ENCODE measurements at regions not wholly inside any gene's neighbourhood (a gene's known extent, or its start where the extent isn't known, plus 50 kb on each side); places are given as distances from the start of the nearest gene placed in this dataset.

DNA sequence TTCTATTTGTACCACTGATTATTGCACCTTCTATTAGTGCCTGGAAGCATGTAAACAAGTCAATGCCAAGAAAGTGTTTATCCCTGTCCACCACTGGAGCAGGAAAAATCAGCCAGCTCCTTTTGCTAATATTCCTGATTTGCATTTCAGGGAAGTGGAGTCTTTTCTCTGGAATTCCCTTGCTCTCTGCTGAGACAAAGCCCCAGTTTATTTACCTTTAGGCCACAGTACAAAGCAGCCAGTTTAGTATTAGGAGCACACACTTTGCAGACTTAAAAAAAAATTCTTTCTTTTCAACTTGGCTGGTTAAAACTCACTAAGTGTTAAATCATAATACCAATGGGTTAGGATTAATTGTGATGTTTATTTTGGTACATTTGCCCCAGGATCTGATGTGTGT lies 631.1 kb downstream of the PKHD1 start:
- Mint-ChIP-seq H3K27ac (no peak overlapping the region), H3K4me1 (no peaks in the 10 kb centered on the region), H3K27me3 (no peaks in the 10 kb centered on the region), H3K9me3 (ENCODE audit: insufficient read depth) (no peaks in the 10 kb centered on the region), H3K4me3 (no peak overlapping the region)
- Histone ChIP-seq H3K4me1 (ENCODE audit: control insufficient read depth in 2 of 2, insufficient read depth in 2 of 2, low read length in 2 of 2) (no peaks in the 10 kb centered on the region), H4K20me1 (ENCODE audit: control insufficient read depth, insufficient read depth, low read length, poor library complexity, severe bottlenecking) (no peaks in the 10 kb centered on the region), H3K79me2 (ENCODE audit: control insufficient read depth, insufficient read depth, low read length) (no peaks in the 10 kb centered on the region), H3K27me3 (replicated peaks in 1 of 4; ENCODE audit: control extremely low read depth in 1 of 4, control insufficient read depth in 3 of 4, insufficient read depth in 4 of 4, low read length in 3 of 4) (no peaks in the 10 kb centered on the region), H3K9me3 (ENCODE audit: control extremely low read depth in 1 of 3, control insufficient read depth in 2 of 3, insufficient read depth in 1 of 3, low read length in 2 of 3) (no peaks in the 10 kb centered on the region), H3K36me3 (replicated peaks in 1 of 2; ENCODE audit: control extremely low read depth in 1 of 2, control insufficient read depth in 1 of 2, extremely low read depth in 1 of 2, insufficient read depth in 2 of 2, low read length in 1 of 2) (no peaks in the 10 kb centered on the region), H3K4me3 (ENCODE audit: control extremely low read depth in 1 of 5, extremely low read depth in 1 of 5, insufficient read depth in 1 of 5, low read depth in 2 of 5, low read length in 4 of 5) (no peak overlapping the region), H3K4me2 (replicated peaks; ENCODE audit: low read depth, low read length, poor library complexity, severe bottlenecking) (no peak overlapping the region), H3K27ac (ENCODE audit: low read length in 2 of 2) (no peak overlapping the region), H2AFZ (ENCODE audit: insufficient read depth, low read depth, low read length, poor library complexity, severe bottlenecking) (no peak overlapping the region), H3K9ac (ENCODE audit: low read length) (no peak overlapping the region)
- ChIA-PET POLR2A (no interaction called here), CTCF (no interaction called here)
- TF ChIP-seq, protein P1, sequence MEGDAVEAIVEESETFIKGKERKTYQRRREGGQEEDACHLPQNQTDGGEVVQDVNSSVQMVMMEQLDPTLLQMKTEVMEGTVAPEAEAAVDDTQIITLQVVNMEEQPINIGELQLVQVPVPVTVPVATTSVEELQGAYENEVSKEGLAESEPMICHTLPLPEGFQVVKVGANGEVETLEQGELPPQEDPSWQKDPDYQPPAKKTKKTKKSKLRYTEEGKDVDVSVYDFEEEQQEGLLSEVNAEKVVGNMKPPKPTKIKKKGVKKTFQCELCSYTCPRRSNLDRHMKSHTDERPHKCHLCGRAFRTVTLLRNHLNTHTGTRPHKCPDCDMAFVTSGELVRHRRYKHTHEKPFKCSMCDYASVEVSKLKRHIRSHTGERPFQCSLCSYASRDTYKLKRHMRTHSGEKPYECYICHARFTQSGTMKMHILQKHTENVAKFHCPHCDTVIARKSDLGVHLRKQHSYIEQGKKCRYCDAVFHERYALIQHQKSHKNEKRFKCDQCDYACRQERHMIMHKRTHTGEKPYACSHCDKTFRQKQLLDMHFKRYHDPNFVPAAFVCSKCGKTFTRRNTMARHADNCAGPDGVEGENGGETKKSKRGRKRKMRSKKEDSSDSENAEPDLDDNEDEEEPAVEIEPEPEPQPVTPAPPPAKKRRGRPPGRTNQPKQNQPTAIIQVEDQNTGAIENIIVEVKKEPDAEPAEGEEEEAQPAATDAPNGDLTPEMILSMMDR (IDR thresholded peaks at IDR 0.05): no peak
- no peak for TF ChIP-seq EZH2 (IDR thresholded peaks at IDR 0.05; ENCODE audit: borderline replicate concordance, insufficient read depth, low read depth, low read length, poor library complexity, severe bottlenecking)
- DNase-seq (no peak), ATAC-seq (ENCODE audit: low read depth) (no peak)
- intact Hi-C loops (cut with micrococcal nuclease): no loop called here

DNA sequence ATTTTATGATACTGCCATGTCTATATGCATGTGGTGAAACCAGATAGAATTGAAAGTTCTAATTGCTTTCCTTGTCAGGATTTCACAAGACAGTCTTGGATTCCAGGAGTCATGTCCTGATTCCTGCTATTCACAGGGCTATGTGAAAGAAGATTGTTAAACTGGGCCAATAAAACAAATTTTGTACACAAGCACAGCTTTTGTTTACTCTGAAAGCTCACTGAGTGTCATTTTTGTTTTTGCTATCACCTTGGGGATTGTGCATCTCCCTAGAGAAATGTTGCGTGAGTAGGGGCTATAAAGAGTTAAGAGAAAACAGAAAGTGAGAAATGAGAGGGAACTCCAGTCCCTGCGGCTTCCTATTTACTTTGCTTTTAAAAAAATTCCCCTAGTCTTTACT lies 627.5 kb downstream of the PKHD1 start:
- no CpG with 5 or more reads among the region's 2 CpGs for WGBS (ENCODE audit: insufficient coverage)
- H4K20me1 ChIP-seq (ENCODE audit: control insufficient read depth, insufficient read depth, low read length, poor library complexity, severe bottlenecking): no peaks in the 10 kb centered on the region
- H3K4me1 ChIP-seq (ENCODE audit: control insufficient read depth in 2 of 2, insufficient read depth in 2 of 2, low read length in 2 of 2): no peaks in the 10 kb centered on the region
- H3K4me3 ChIP-seq (ENCODE audit: control extremely low read depth in 1 of 5, extremely low read depth in 1 of 5, insufficient read depth in 1 of 5, low read depth in 2 of 5, low read length in 4 of 5): no peak overlapping the region
- H3K27ac ChIP-seq (ENCODE audit: low read length in 2 of 2): no peak overlapping the region
- ATAC-seq (ENCODE audit: low read depth): no peak
- ChIA-PET CTCF (no interaction called here), POLR2A (no interaction called here)
- H3K4me2 ChIP-seq (replicated peaks; ENCODE audit: low read depth, low read length, poor library complexity, severe bottlenecking): no peak overlapping the region
- H3K9me3 ChIP-seq (ENCODE audit: control extremely low read depth in 1 of 3, control insufficient read depth in 2 of 3, insufficient read depth in 1 of 3, low read length in 2 of 3): no peaks in the 10 kb centered on the region
- DNase-seq: no peak
- no peak overlapping the region for H2AFZ ChIP-seq (ENCODE audit: insufficient read depth, low read depth, low read length, poor library complexity, severe bottlenecking)
- intact Hi-C loops (cut with micrococcal nuclease): no loop called here
- Mint-ChIP-seq H3K27me3 (no peaks in the 10 kb centered on the region), H3K27ac (no peak overlapping the region), H3K9me3 (ENCODE audit: insufficient read depth) (no peaks in the 10 kb centered on the region), H3K4me3 (no peak overlapping the region), H3K4me1 (no peaks in the 10 kb centered on the region)
- no peaks in the 10 kb centered on the region for H3K36me3 ChIP-seq (replicated peaks in 1 of 2; ENCODE audit: control extremely low read depth in 1 of 2, control insufficient read depth in 1 of 2, extremely low read depth in 1 of 2, insufficient read depth in 2 of 2, low read length in 1 of 2)
- no peak overlapping the region for H3K9ac ChIP-seq (ENCODE audit: low read length)
- TF ChIP-seq, protein P1 (IDR thresholded peaks at IDR 0.05): no peak
- TF ChIP-seq EZH2 (IDR thresholded peaks at IDR 0.05; ENCODE audit: borderline replicate concordance, insufficient read depth, low read depth, low read length, poor library complexity, severe bottlenecking): no peak
- no peaks in the 10 kb centered on the region for H3K79me2 ChIP-seq (ENCODE audit: control insufficient read depth, insufficient read depth, low read length)
- no peaks in the 10 kb centered on the region for H3K27me3 ChIP-seq (replicated peaks in 1 of 4; ENCODE audit: control extremely low read depth in 1 of 4, control insufficient read depth in 3 of 4, insufficient read depth in 4 of 4, low read length in 3 of 4)

Data from B cell (primary cell).